ENCODE measurements at regions not wholly inside any gene's neighbourhood (a gene's known extent, or its start where the extent isn't known, plus 50 kb on each side); places are given as distances from the start of the nearest gene placed in this dataset.

GRCh38 chr17:26731005-26731921, 562.7 kb upstream of the WSB1 start:
- TF ChIP-seq CTCF (IDR thresholded peaks at IDR 0.05; ENCODE audit: insufficient read depth, low read length) (no peak), GABPA (IDR thresholded peaks at IDR 0.05; ENCODE audit: low read depth) (no peak), REST (IDR thresholded peaks at IDR 0.05; ENCODE audit: insufficient replicate concordance, low read depth) (no peak), POLR2AphosphoS5 (IDR thresholded peaks at IDR 0.05; ENCODE audit: low read depth) (no peak), SPI1 (IDR thresholded peaks at IDR 0.05; ENCODE audit: borderline replicate concordance, low read depth) (no peak)

All from HL-60 (cell line).